ENCODE measurements at regions not wholly inside any gene's neighbourhood (a gene's known extent, or its start where the extent isn't known, plus 50 kb on each side); places are given as distances from the start of the nearest gene placed in this dataset.

- TF ChIP-seq CTCF (IDR thresholded peaks at IDR 0.05) (no peak), POLR2A (IDR thresholded peaks at IDR 0.05) (no peak)
Measured at GRCh38 chr19:30070968-30071632, 129.1 kb downstream of the URI1 start.
